ENCODE measurements at regions not wholly inside any gene's neighbourhood (a gene's known extent, or its start where the extent isn't known, plus 50 kb on each side); places are given as distances from the start of the nearest gene placed in this dataset.

GRCh38 chr16:82295290-82296201 lies 125.5 kb upstream of the MPHOSPH6 start:
- no peak for DNase-seq
- no peaks in the 10 kb centered on the region for H3K36me3 ChIP-seq (ENCODE audit: low read depth)
- no peaks in the 10 kb centered on the region for H4K20me1 ChIP-seq (ENCODE audit: insufficient read depth)
- TF ChIP-seq CTCF (conservative IDR thresholded peaks at IDR 0.05) (no peak), EZH2 (IDR thresholded peaks at IDR 0.05; ENCODE audit: low read depth) (no peak)
- no peaks in the 10 kb centered on the region for H3K9me2 ChIP-seq (ENCODE audit: insufficient read depth)
- BruUV-seq (replicated peaks): no TSS peak
- H3K27me3 ChIP-seq (ENCODE audit: insufficient read depth, low read depth): peaks cover 9% of the 10 kb centered on the region
- H3K4me2 ChIP-seq: no peak overlapping the region
- ChIA-PET CTCF (interaction anchor here (0.6 kb wide), 1 partner anchor 564 kb away, joined by 9 read pairs; no protein-coding TSS in a partner anchor), POLR2A (ENCODE audit: unreplicated experiment) (no interaction called here)
- intact Hi-C loops (cut with micrococcal nuclease; ENCODE audit: unreplicated experiment): no loop called here
- no peaks in the 10 kb centered on the region for H3F3A ChIP-seq (ENCODE audit: insufficient read depth, low read depth)
- no peaks in the 10 kb centered on the region for H3K79me2 ChIP-seq (ENCODE audit: low read depth)
- no peak overlapping the region for H2AFZ ChIP-seq
- no peaks in the 10 kb centered on the region for H3K4me1 ChIP-seq (replicated peaks; ENCODE audit: insufficient read depth)
- H3K4me3 ChIP-seq: no peak overlapping the region
- H3K27ac ChIP-seq: no peak overlapping the region
- H3K9me3 ChIP-seq (ENCODE audit: insufficient read depth, low read depth): no peaks in the 10 kb centered on the region

GRCh38 chr16:82293671-82294070 lies 123.6 kb upstream of the MPHOSPH6 start:
- Histone ChIP-seq H3K4me3 (no peak overlapping the region), H2AFZ (no peak overlapping the region), H3K27ac (no peak overlapping the region), H3K27me3 (ENCODE audit: insufficient read depth, low read depth) (peaks cover 17% of the 10 kb centered on the region), H3K9me3 (ENCODE audit: insufficient read depth, low read depth) (no peaks in the 10 kb centered on the region), H4K20me1 (ENCODE audit: insufficient read depth) (no peaks in the 10 kb centered on the region), H3K4me1 (replicated peaks; ENCODE audit: insufficient read depth) (no peaks in the 10 kb centered on the region), H3F3A (ENCODE audit: insufficient read depth, low read depth) (no peaks in the 10 kb centered on the region), H3K79me2 (ENCODE audit: low read depth) (no peaks in the 10 kb centered on the region), H3K4me2 (no peak overlapping the region), H3K9me2 (ENCODE audit: insufficient read depth) (no peaks in the 10 kb centered on the region), H3K36me3 (ENCODE audit: low read depth) (no peaks in the 10 kb centered on the region)
- BruUV-seq (replicated peaks): no TSS peak
- intact Hi-C loops (cut with micrococcal nuclease; ENCODE audit: unreplicated experiment): no loop called here
- TF ChIP-seq EZH2 (IDR thresholded peaks at IDR 0.05; ENCODE audit: low read depth): no peak
- TF ChIP-seq CTCF (conservative IDR thresholded peaks at IDR 0.05): no peak
- CTCF ChIA-PET: no interaction called here
- POLR2A ChIA-PET (ENCODE audit: unreplicated experiment): no interaction called here
- no peak for DNase-seq

- Histone ChIP-seq H3K27me3 (ENCODE audit: insufficient read depth, low read depth) (peaks cover 15% of the 10 kb centered on the region; the same call in 1 of the 2 replicates), H3K36me3 (ENCODE audit: low read depth) (no peaks in the 10 kb centered on the region), H3K4me2 (no peak overlapping the region), H3K4me3 (no peak overlapping the region), H3K9me2 (ENCODE audit: insufficient read depth) (no peaks in the 10 kb centered on the region), H4K20me1 (ENCODE audit: insufficient read depth) (no peaks in the 10 kb centered on the region), H2AFZ (no peak overlapping the region), H3K9me3 (ENCODE audit: insufficient read depth, low read depth) (no peaks in the 10 kb centered on the region), H3F3A (ENCODE audit: insufficient read depth, low read depth) (no peaks in the 10 kb centered on the region), H3K79me2 (ENCODE audit: low read depth) (no peaks in the 10 kb centered on the region), H3K4me1 (replicated peaks; ENCODE audit: insufficient read depth) (no peaks in the 10 kb centered on the region), H3K27ac (no peak overlapping the region)
- no peak for TF ChIP-seq EZH2 (IDR thresholded peaks at IDR 0.05; ENCODE audit: low read depth)
- TF ChIP-seq CTCF (conservative IDR thresholded peaks at IDR 0.05): no peak
- intact Hi-C loops (cut with micrococcal nuclease; ENCODE audit: unreplicated experiment): no loop called here
- BruUV-seq (replicated peaks): no TSS peak
- ChIA-PET POLR2A (ENCODE audit: unreplicated experiment) (interaction anchor here (0.6 kb wide), 1 partner anchor 1548 kb away, joined by 6 read pairs; no protein-coding TSS in a partner anchor), CTCF (no interaction called here)
- DNase-seq: no peak
Observed at GRCh38 chr16:82287937-82288336, 117.9 kb upstream of the MPHOSPH6 start.

All from PC-9 (cell line).